SK-N-MC (cell line): ENCODE measurements at regions not wholly inside any gene's neighbourhood (a gene's known extent, or its start where the extent isn't known, plus 50 kb on each side); places are given as distances from the start of the nearest gene placed in this dataset.
A peak's percentile ranks its signal among the peaks of the same experiment; 100 is the strongest.

Source experiments
- DNase-seq: peaks from one replicate; pipeline ENCODE4 v3.0.0-alpha.2; 2011; ENCODE audit warnings: low read depth, low spot score
- H3K27ac ChIP-seq: fragments of 200-600 bp; sonication (generic); 2 replicates; pipeline ENCODE4 v1.5.1; 2016; ENCODE audit warnings: mixed run types
- H3K36me3 ChIP-seq: fragments of 200-600 bp; sonication (generic); 2 replicates; pipeline ENCODE4 v1.6.1; 2017; ENCODE audit warnings: antibody characterized with exemption, low read length, mixed read lengths; ENCODE audit not compliant: insufficient read depth
- H3K4me3 ChIP-seq: fragments of 200-600 bp; sonication (generic); 2 replicates; pipeline ENCODE4 v1.5.1; 2016
- H3K9ac ChIP-seq: fragments of 200-600 bp; sonication (generic); 2 replicates; pipeline ENCODE4 v1.8.0; 2017; ENCODE audit warnings: mixed run types, mixed read lengths; ENCODE audit not compliant: insufficient read length
- H3K9me3 ChIP-seq: fragments of 200-600 bp; sonication (generic); 2 replicates; pipeline ENCODE4 v1.6.1; 2017; ENCODE audit warnings: low read depth, mild to moderate bottlenecking, antibody characterized with exemption, low read length, moderate library complexity, mixed read lengths
- EZH2 ChIP-seq: fragments of 200-600 bp; sonication (generic); IDR thresholded peaks from one replicate; pipeline ENCODE4 v1.6.1; 2017; ENCODE audit warnings: antibody characterized with exemption
- FOXP2 ChIP-seq: optimal IDR thresholded peaks from 2 replicates; pipeline ENCODE3; 2011; ENCODE audit warnings: mild to moderate bottlenecking, moderate library complexity; ENCODE audit not compliant: insufficient read depth; ENCODE audit errors: extremely low read length, control extremely low read depth
- POLR2AphosphoS5 ChIP-seq: IDR thresholded peaks from 2 replicates; pipeline ENCODE4 v1.6.1; 2012; ENCODE audit warnings: mild to moderate bottlenecking, low read depth, low read length, borderline replicate concordance

GRCh38 chr10:58969576-58969975 lies 206.9 kb upstream of the PHYHIPL start:
- no peak for DNase-seq
- H3K36me3 ChIP-seq: no peaks in the 10 kb centered on the region
- no peak overlapping the region for H3K4me3 ChIP-seq
- TF ChIP-seq POLR2AphosphoS5: no peak
- no peak for TF ChIP-seq EZH2
- no peak for TF ChIP-seq FOXP2
- no peak overlapping the region for H3K27ac ChIP-seq
- no peaks in the 10 kb centered on the region for H3K9me3 ChIP-seq
- H3K9ac ChIP-seq: no peak overlapping the region

GRCh38 chr10:58970160-58970915 lies 206.1 kb upstream of the PHYHIPL start:
- no peak for TF ChIP-seq POLR2AphosphoS5
- no peak for TF ChIP-seq EZH2
- no peak for TF ChIP-seq FOXP2
- Histone ChIP-seq H3K9ac (no peak overlapping the region), H3K27ac (no peak overlapping the region), H3K36me3 (no peaks in the 10 kb centered on the region), H3K4me3 (no peak overlapping the region), H3K9me3 (no peaks in the 10 kb centered on the region)
- DNase-seq: no peak

- Histone ChIP-seq H3K9me3 (no peaks in the 10 kb centered on the region), H3K27ac (no peak overlapping the region), H3K4me3 (no peak overlapping the region), H3K9ac (no peak overlapping the region), H3K36me3 (no peaks in the 10 kb centered on the region)
- no peak for TF ChIP-seq FOXP2
- no peak for TF ChIP-seq POLR2AphosphoS5
- DNase-seq: no peak
Observed at GRCh38 chr10:58971211-58971610, 205.2 kb upstream of the PHYHIPL start.

- TF ChIP-seq FOXP2: no peak
- Histone ChIP-seq H3K9ac (no peak overlapping the region), H3K27ac (no peak overlapping the region), H3K9me3 (no peaks in the 10 kb centered on the region), H3K36me3 (no peaks in the 10 kb centered on the region), H3K4me3 (no peak overlapping the region)
- DNase-seq: no peak
Observed at GRCh38 chr10:58971796-58972491, 204.5 kb upstream of the PHYHIPL start.

- Histone ChIP-seq H3K27ac (no peak overlapping the region), H3K36me3 (no peaks in the 10 kb centered on the region), H3K9ac (no peak overlapping the region), H3K9me3 (no peaks in the 10 kb centered on the region), H3K4me3 (no peak overlapping the region)
- no peak for DNase-seq
- TF ChIP-seq POLR2AphosphoS5 (no peak), EZH2 (no peak), FOXP2 (no peak)
Observed at GRCh38 chr10:58972576-58973234, 203.7 kb upstream of the PHYHIPL start.

GRCh38 chr10:58973235-58973595 lies 203.2 kb upstream of the PHYHIPL start:
- Histone ChIP-seq H3K36me3 (no peaks in the 10 kb centered on the region), H3K27ac (no peak overlapping the region), H3K9ac (no peak overlapping the region), H3K4me3 (no peak overlapping the region), H3K9me3 (no peaks in the 10 kb centered on the region)
- TF ChIP-seq FOXP2 (no peak), POLR2AphosphoS5 (no peak), EZH2 (no peak)
- no peak for DNase-seq

- Histone ChIP-seq H3K9ac (no peak overlapping the region), H3K4me3 (no peak overlapping the region), H3K36me3 (no peaks in the 10 kb centered on the region), H3K9me3 (no peaks in the 10 kb centered on the region), H3K27ac (no peak overlapping the region)
- no peak for DNase-seq
- TF ChIP-seq EZH2 (no peak), POLR2AphosphoS5 (no peak), FOXP2 (no peak)
Observed at GRCh38 chr10:58976254-58976653, 200.2 kb upstream of the PHYHIPL start.

GRCh38 chr10:58979711-58980110 lies 196.7 kb upstream of the PHYHIPL start:
- DNase-seq: no peak
- H3K4me3 ChIP-seq: no peak overlapping the region
- no peak overlapping the region for H3K27ac ChIP-seq
- TF ChIP-seq FOXP2 (no peak), EZH2 (no peak), POLR2AphosphoS5 (no peak)
- H3K36me3 ChIP-seq: no peaks in the 10 kb centered on the region
- no peaks in the 10 kb centered on the region for H3K9me3 ChIP-seq
- H3K9ac ChIP-seq: no peak overlapping the region

- TF ChIP-seq EZH2: no peak
- no peak for TF ChIP-seq POLR2AphosphoS5
- TF ChIP-seq FOXP2: no peak
- DNase-seq: peak; percentile 20
- H3K36me3 ChIP-seq: no peaks in the 10 kb centered on the region
- no peak overlapping the region; the same call in 1 of the 2 replicates for H3K4me3 ChIP-seq
- no peaks in the 10 kb centered on the region for H3K9me3 ChIP-seq
- no peak overlapping the region for H3K27ac ChIP-seq
- H3K9ac ChIP-seq: no peak overlapping the region
Observed at GRCh38 chr10:58980826-58981415, 195.5 kb upstream of the PHYHIPL start.
